BJ (cell line): ENCODE measurements at regions not wholly inside any gene's neighbourhood (a gene's known extent, or its start where the extent isn't known, plus 50 kb on each side); places are given as distances from the start of the nearest gene placed in this dataset.

Experiments
- CTCF ChIA-PET: fragments of 350-600 bp; formaldehyde crosslinking; extraction: SDS; loops from one replicate; lab custom pipeline; 2021; ENCODE audit warnings: antibody characterized with exemption, inconsistent platforms; lab: Yijun Ruan, JAX
- POLR2A ChIA-PET: fragments of 300-600 bp; sonication (Branson Sonifier 250); formaldehyde crosslinking; extraction: SDS; loops from one replicate; lab custom pipeline; 2021; ENCODE audit warnings: antibody characterized with exemption; lab: Charles Lee
- DNase-seq: peaks from one replicate; pipeline ENCODE4 v3.0.0-alpha.2; 2011; ENCODE audit warnings: low read depth
- H3K27me3 ChIP-seq: 2 replicates; pipeline ENCODE4 v1.6.0; 2011; ENCODE audit warnings: low read length; ENCODE audit not compliant: control insufficient read depth, insufficient read depth
- H3K36me3 ChIP-seq: 2 replicates; pipeline ENCODE4 v1.5.1; 2011; ENCODE audit warnings: low read length; ENCODE audit not compliant: control insufficient read depth, insufficient read depth
- H3K4me3 ChIP-seq: 2 replicates; pipeline ENCODE4 v1.5.1; 2011; ENCODE audit warnings: low read depth, mild to moderate bottlenecking, control low read depth, low read length
- TF ChIP-seq, protein P1 (sequence below): IDR thresholded peaks from 2 replicates; pipeline ENCODE4 v1.5.1; 2011; ENCODE audit warnings: low read depth, mild to moderate bottlenecking, control low read depth, inconsistent platforms, low read length, moderate library complexity; ENCODE audit not compliant: insufficient read depth

DNA sequence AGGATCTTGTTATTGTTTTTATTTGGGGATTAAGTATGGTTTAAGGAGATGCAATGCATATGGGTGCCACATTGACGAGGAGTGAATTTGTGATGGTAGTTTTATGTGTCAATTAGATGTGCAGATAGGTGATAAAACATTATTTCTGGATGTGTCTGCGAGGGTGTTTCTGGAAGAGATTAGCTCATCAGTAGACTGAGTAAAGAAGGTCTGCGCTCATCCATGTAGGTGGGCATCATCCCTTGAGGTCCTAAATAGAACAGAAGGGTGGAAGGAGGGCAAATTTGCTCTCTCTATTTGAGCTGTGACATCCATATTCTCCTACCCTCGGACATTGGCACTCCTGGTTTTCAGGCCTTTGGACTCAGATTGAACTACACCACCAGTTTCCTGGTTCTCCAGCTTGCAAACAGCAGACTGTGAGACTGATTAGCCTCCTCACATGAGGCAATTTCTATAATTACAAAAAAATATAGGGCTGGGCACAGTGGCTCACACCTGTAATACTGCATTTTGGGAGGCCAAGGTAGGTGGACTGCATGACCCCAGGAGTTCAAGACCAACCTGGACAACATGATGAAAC lies 118.2 kb upstream of the ZNF678 start:
- TF ChIP-seq, protein P1, sequence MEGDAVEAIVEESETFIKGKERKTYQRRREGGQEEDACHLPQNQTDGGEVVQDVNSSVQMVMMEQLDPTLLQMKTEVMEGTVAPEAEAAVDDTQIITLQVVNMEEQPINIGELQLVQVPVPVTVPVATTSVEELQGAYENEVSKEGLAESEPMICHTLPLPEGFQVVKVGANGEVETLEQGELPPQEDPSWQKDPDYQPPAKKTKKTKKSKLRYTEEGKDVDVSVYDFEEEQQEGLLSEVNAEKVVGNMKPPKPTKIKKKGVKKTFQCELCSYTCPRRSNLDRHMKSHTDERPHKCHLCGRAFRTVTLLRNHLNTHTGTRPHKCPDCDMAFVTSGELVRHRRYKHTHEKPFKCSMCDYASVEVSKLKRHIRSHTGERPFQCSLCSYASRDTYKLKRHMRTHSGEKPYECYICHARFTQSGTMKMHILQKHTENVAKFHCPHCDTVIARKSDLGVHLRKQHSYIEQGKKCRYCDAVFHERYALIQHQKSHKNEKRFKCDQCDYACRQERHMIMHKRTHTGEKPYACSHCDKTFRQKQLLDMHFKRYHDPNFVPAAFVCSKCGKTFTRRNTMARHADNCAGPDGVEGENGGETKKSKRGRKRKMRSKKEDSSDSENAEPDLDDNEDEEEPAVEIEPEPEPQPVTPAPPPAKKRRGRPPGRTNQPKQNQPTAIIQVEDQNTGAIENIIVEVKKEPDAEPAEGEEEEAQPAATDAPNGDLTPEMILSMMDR, result no peak
- Histone ChIP-seq H3K27me3 (no peaks in the 10 kb centered on the region), H3K4me3 (no peak overlapping the region), H3K36me3 (no peaks in the 10 kb centered on the region)
- no peak for DNase-seq
- POLR2A ChIA-PET, result no interaction called here
- CTCF ChIA-PET, result no interaction called here

DNA sequence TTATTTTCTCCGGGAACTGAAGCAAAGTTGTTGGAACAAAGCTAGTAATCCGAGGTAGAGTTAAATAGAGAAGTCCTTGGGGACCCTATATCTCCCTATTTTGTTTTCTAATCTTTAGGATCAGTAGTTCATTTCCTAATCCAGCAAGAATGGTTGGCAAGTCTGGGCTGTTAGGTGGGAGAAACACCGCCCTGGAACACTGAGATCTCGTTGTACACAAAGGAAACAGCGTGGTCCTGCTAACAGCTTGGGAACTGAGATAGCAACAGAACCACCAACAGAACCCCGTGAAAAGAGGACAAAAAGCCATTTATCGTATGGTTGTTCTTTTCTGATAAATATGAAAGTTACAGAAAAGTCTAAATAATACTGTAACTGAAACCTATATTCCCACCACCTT lies 121.9 kb upstream of the CDC42BPA start:
- Histone ChIP-seq H3K4me3 (no peak overlapping the region), H3K27me3 (no peaks in the 10 kb centered on the region), H3K36me3 (no peaks in the 10 kb centered on the region)
- TF ChIP-seq, protein P1, result no peak
- no peak for DNase-seq
- CTCF ChIA-PET, result interaction anchor here (0.9 to 3.6 kb wide), 4 partner anchors 9 to 830 kb away, joined by 4 to 23 read pairs (median 5); no protein-coding TSS in a partner anchor
- POLR2A ChIA-PET, result no interaction called here

DNA sequence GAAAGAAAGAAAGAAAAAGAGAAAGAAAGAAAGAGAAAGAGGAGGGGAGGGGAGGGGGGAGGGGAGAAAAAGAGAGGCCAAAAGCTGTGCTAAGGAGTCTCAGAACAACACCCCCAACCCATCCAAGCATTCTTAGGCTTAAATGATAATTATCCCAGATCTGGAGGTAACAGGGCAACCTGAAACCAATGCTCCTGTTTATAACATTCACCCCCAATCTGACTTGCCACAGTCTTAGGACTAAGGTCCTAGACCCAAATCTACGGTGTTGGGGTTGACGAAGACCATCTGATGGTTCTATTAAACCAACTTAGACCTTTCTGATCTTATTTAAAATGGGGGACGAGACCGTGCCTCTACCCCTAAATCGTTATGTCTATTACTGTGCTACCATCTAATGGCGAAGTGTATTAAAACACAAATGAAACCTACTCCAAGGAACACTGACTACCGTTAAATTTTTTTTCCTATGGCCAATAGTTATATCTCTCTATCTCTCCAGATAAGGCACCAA lies 119.3 kb upstream of the CDC42BPA start:
- H3K4me3 ChIP-seq, result peak overlapping the region; percentile 24
- TF ChIP-seq, protein P1, result peak; percentile 38
- H3K36me3 ChIP-seq, result no peaks in the 10 kb centered on the region
- DNase-seq, result no peak
- H3K27me3 ChIP-seq, result no peaks in the 10 kb centered on the region
- ChIA-PET CTCF (interaction anchor here (0.8 to 1.1 kb wide), 2 partner anchors 203 to 525 kb away, joined by 3 to 4 read pairs; no protein-coding TSS in a partner anchor), POLR2A (no interaction called here)

DNA sequence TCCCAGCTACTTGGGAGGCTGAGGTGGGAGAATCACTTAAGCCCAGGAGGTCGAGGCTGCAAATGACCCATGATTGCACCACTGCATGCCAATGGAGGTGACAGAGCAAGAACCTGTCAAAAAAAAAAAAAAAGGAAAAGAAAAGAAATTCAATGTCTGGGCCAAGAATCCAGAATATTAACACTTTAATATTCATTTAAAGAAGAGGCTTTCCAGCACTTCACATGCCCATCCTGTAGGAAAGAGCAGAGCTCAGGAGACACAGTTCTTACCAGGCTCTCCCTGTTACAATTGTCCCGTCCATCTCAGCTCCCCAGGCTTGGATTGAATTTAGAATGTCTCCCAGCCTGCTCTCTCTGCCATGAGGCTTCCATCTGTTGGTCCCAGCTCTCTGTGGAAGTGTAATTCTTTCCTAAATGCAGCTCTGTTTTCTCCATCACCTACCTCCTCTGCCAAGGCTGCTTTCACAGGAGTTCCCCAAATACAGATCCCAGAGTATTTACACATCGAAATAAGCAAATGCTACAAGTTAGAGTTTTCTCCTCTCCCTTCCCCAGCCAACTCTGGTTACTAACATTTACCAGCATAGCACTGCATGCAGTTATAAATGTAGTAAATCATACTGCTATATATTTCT lies 116.6 kb upstream of the CDC42BPA start:
- no peak for DNase-seq
- Histone ChIP-seq H3K36me3 (no peaks in the 10 kb centered on the region), H3K4me3 (no peak overlapping the region), H3K27me3 (no peaks in the 10 kb centered on the region)
- CTCF ChIA-PET, result interaction anchor here (0.5 to 1.7 kb wide), 2 partner anchors 201 to 406 kb away, joined by 3 to 4 read pairs; no protein-coding TSS in a partner anchor
- TF ChIP-seq, protein P1, result no peak
- POLR2A ChIA-PET, result no interaction called here

DNA sequence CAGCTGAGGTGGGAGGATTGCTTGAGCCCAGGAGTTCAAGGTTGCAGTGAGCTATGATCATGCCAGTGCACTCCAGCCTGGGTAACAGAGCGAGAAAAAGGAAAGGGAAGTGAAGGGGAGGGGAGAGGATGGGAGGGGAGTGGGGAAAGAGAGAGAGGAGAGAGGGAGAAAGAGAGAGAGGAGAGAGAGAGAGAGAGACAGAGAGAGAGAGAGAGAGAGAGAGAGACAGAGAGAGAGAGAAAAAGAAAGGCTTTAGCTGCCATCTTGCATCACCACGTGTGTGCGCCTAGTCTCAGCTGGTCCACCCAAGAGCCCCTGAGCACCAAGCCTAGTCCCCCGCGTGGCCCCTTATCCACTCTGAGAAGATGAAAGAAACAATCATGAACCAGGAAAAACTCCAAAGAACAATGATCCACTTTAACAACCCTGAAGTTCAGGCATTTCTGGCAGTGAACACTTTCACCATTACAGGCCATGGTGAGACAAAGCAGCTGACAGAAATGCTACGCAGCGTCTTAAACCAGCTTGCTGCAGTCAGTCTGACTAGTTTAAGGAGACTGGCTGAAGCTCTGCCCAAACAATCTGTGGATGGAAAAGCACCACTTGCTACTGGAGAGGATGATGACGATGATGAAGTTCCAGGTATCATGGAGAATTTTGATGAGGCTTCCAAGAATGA lies 115.5 kb upstream of the CDC42BPA start:
- no peak for DNase-seq
- Histone ChIP-seq H3K4me3 (no peak overlapping the region), H3K27me3 (no peaks in the 10 kb centered on the region), H3K36me3 (no peaks in the 10 kb centered on the region)
- TF ChIP-seq, protein P1, result no peak
- POLR2A ChIA-PET, result no interaction called here
- CTCF ChIA-PET, result interaction anchor here (0.6 to 1.7 kb wide), 3 partner anchors 16 to 523 kb away, joined by 3 to 4 read pairs (median 4); no protein-coding TSS in a partner anchor
